Neural crest cell (in vitro differentiated cells): ENCODE measurements at regions not wholly inside any gene's neighbourhood (a gene's known extent, or its start where the extent isn't known, plus 50 kb on each side); places are given as distances from the start of the nearest gene placed in this dataset.
A peak's percentile ranks its signal among the peaks of the same experiment; 100 is the strongest.

ENCODE experiments used
- DNase-seq: peaks from one replicate; pipeline ENCODE4 v3.0.0; 2021; ENCODE audit warnings: low read depth, mixed read lengths, low spot score
- H3K27ac Mint-ChIP-seq: one replicate; pipeline ENCODE4 v1.8.0; 2021; ENCODE audit warnings: mild to moderate bottlenecking, mixed read lengths; ENCODE audit not compliant: unreplicated experiment
- H3K27me3 Mint-ChIP-seq: 2 replicates; pipeline ENCODE4 v1.8.0; 2021; ENCODE audit warnings: low read depth, mild to moderate bottlenecking, mixed read lengths
- H3K36me3 Mint-ChIP-seq: 2 replicates; pipeline ENCODE4 v1.8.0; 2021; ENCODE audit warnings: low read depth, mild to moderate bottlenecking, mixed read lengths
- H3K4me1 Mint-ChIP-seq: 2 replicates; pipeline ENCODE4 v1.8.0; 2021; ENCODE audit warnings: mixed read lengths
- H3K4me3 Mint-ChIP-seq: one replicate; pipeline ENCODE4 v1.8.0; 2021; ENCODE audit warnings: mild to moderate bottlenecking, mixed read lengths
- H3K9me3 Mint-ChIP-seq: 2 replicates; pipeline ENCODE4 v1.8.0; 2021; ENCODE audit warnings: mixed read lengths
- TF ChIP-seq, protein P1 (sequence below): fragments of 200-600 bp; sonication (generic); conservative IDR thresholded peaks from 2 replicates; pipeline ENCODE4 v1.5.0; 2021; ENCODE audit warnings: antibody characterized with exemption, mild to moderate bottlenecking

DNA sequence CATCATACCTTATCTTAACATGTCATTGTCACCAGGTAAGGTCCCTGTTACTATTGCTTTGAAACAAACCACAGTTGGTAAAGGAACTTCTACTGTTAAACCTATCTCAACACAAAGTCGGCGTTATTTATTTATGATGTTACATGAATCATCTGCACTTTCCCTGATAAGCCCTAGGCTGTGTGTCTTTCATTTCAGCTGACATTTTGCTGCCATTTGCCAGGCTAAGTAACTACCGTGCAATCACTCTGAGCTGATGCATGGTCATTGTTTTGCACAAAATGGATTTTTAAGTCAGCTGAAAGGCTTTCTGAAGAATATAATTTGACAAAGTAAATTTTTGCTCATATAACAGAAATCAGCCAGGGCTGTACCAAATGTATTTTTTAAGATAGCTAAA is 546.5 kb downstream of the ZNF608 start:
- no peaks in the 10 kb centered on the region for H3K27me3 Mint-ChIP-seq
- TF ChIP-seq, protein P1, sequence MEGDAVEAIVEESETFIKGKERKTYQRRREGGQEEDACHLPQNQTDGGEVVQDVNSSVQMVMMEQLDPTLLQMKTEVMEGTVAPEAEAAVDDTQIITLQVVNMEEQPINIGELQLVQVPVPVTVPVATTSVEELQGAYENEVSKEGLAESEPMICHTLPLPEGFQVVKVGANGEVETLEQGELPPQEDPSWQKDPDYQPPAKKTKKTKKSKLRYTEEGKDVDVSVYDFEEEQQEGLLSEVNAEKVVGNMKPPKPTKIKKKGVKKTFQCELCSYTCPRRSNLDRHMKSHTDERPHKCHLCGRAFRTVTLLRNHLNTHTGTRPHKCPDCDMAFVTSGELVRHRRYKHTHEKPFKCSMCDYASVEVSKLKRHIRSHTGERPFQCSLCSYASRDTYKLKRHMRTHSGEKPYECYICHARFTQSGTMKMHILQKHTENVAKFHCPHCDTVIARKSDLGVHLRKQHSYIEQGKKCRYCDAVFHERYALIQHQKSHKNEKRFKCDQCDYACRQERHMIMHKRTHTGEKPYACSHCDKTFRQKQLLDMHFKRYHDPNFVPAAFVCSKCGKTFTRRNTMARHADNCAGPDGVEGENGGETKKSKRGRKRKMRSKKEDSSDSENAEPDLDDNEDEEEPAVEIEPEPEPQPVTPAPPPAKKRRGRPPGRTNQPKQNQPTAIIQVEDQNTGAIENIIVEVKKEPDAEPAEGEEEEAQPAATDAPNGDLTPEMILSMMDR: no peak
- peak overlapping the region; percentile 90 for H3K27ac Mint-ChIP-seq
- H3K4me3 Mint-ChIP-seq: peak overlapping the region; percentile 48
- H3K4me1 Mint-ChIP-seq: peaks cover 58% of the 10 kb centered on the region
- H3K9me3 Mint-ChIP-seq: peaks cover 15% of the 10 kb centered on the region
- no peak for DNase-seq
- peaks cover 26% of the 10 kb centered on the region for H3K36me3 Mint-ChIP-seq

DNA sequence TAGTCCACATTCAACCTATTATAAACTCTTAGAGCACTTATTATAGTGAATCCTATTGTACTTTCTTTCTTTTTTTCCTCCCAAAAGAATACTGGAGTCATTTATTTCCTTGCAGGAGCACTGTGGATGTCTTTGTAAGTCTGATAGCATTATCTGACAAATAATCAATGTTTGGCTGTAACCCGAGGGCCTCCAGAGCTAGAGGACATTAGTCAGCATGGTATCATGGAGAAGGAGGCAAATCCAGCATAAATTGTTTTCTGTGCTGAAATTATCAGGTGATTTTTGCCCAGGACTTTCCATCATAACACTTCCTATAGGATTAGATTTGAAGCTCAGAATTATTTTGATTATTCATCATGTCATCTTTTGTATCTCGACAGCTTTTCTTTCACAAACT is 551.0 kb downstream of the ZNF608 start:
- no peak for DNase-seq
- Mint-ChIP-seq H3K4me3 (peak overlapping the region; percentile 24), H3K27me3 (no peaks in the 10 kb centered on the region), H3K4me1 (peaks cover 90% of the 10 kb centered on the region), H3K36me3 (no peaks in the 10 kb centered on the region), H3K27ac (no peak overlapping the region), H3K9me3 (no peaks in the 10 kb centered on the region)
- TF ChIP-seq, protein P1: no peak

DNA sequence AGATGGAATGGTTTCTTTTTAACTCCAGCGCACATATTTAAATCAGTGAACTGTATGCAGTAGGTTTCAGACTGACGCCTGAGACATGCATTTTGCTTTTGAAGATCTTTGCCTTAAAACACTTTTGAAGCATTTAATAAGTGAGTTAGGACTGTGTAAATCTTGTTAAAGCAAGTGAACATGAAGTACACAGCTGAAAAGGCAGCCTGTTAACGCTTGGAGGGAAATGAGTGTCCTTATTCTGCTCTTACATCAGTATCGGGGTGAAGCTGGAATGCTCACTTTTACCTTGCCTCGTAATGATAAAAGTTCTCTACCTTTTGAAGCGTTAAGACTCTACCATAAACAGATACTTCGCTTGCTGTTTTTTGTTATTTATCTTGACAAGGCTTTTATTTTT is 552.2 kb downstream of the ZNF608 start:
- H3K36me3 Mint-ChIP-seq: no peaks in the 10 kb centered on the region
- TF ChIP-seq, protein P1: no peak
- no peaks in the 10 kb centered on the region for H3K27me3 Mint-ChIP-seq
- DNase-seq: no peak
- no peak overlapping the region for H3K4me3 Mint-ChIP-seq
- H3K4me1 Mint-ChIP-seq: peaks cover 79% of the 10 kb centered on the region
- peak overlapping the region; percentile 31 for H3K27ac Mint-ChIP-seq
- H3K9me3 Mint-ChIP-seq: peaks cover 2% of the 10 kb centered on the region

DNA sequence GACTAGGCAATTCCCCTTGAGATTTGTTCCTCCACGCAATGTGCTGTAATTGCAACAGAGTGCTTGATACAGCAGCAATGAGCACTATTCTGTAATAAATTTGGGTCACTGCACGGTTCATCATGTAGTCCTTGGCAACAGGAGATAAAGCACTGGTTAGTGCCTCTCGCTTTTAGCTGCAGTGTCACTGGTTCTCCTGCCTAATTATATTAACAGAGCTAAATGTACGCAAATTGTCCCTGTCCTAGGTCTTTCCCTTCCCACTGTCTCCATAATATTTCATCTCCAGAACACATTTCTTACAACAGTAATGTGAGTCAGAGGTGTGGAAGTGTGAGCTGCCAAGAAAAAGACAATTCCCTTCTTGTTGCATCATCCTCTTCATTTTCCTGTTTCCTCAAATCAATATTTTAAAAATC is 553.1 kb downstream of the ZNF608 start:
- no peaks in the 10 kb centered on the region for H3K36me3 Mint-ChIP-seq
- peak overlapping the region; percentile 4 for H3K27ac Mint-ChIP-seq
- H3K27me3 Mint-ChIP-seq: no peaks in the 10 kb centered on the region
- TF ChIP-seq, protein P1: no peak
- peak overlapping the region; percentile 3 for H3K4me3 Mint-ChIP-seq
- no peak for DNase-seq
- H3K4me1 Mint-ChIP-seq: peaks cover 73% of the 10 kb centered on the region
- H3K9me3 Mint-ChIP-seq: peaks cover 5% of the 10 kb centered on the region

DNA sequence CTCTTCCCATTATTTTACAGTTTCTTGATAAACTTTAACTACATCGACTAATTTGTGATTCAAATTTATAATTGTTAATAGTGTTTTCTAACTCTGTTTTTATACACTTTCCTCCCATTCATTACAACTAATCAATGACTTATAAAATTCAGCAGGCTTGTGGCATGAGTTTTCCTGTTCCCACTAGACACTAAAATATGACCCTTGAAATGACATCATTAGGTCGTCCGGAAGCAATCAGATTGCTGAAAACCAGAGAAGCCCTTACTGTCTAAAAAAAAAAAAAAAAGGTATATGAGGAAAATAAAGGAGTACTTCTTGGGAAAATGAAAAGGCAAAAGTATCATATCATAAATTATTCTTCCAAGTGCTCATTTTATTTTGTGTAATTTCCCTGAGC is 553.7 kb downstream of the ZNF608 start:
- no peak overlapping the region for H3K27ac Mint-ChIP-seq
- no peak for DNase-seq
- H3K4me3 Mint-ChIP-seq: no peak overlapping the region
- H3K27me3 Mint-ChIP-seq: no peaks in the 10 kb centered on the region
- H3K9me3 Mint-ChIP-seq: peaks cover 5% of the 10 kb centered on the region
- TF ChIP-seq, protein P1: no peak
- H3K4me1 Mint-ChIP-seq: peaks cover 67% of the 10 kb centered on the region
- H3K36me3 Mint-ChIP-seq: no peaks in the 10 kb centered on the region

DNA sequence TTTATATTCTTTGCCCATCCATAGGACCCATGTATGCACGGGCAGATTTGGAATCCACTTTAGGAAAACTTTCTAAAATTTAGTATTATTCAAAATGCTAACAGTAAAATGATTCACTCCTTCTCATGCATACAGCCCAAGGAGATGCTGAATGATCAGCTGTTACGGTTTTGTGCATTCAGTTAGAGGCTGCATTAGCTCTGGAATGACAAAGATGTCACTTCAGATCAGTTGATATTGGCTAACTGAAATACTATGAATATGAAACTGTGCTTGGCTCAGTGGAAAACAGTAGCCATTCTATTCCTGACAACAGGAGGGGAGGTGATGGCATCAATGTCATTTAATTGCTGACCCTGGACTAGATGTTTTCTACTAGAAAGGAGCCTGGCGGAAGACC is 560.7 kb downstream of the ZNF608 start:
- H3K36me3 Mint-ChIP-seq: peaks cover 7% of the 10 kb centered on the region

More for the DNA sequence above, 560.7 kb downstream of the ZNF608 start:
- Mint-ChIP-seq H3K27me3 (no peaks in the 10 kb centered on the region), H3K27ac (no peak overlapping the region), H3K9me3 (peaks cover 13% of the 10 kb centered on the region), H3K4me1 (peaks cover 9% of the 10 kb centered on the region), H3K4me3 (no peak overlapping the region)
- TF ChIP-seq, protein P1: no peak
- no peak for DNase-seq
